HG02852 (cell line): ENCODE measurements at regions not wholly inside any gene's neighbourhood (a gene's known extent, or its start where the extent isn't known, plus 50 kb on each side); places are given as distances from the start of the nearest gene placed in this dataset.

Source experiments
- ATAC-seq: cut with Tn5 transposase; IDR thresholded peaks from one replicate; pipeline ENCODE4 v1.9.1; 2021; ENCODE audit warnings: mild to moderate bottlenecking, moderate library complexity; ENCODE audit not compliant: unreplicated experiment

GRCh38 chr2:150166313-150167051, 321.0 kb downstream of the RND3 start:
- no peak for ATAC-seq

GRCh38 chr2:150165988-150166312, 321.5 kb downstream of the RND3 start:
- no peak for ATAC-seq

- ATAC-seq: no peak
These were observed 322.0 kb downstream of the RND3 start for GRCh38 chr2:150165442-150165841.

GRCh38 chr2:150162241-150162942, 325.1 kb downstream of the RND3 start:
- ATAC-seq: no peak

GRCh38 chr2:150160058-150160457, 327.4 kb downstream of the RND3 start:
- no peak for ATAC-seq

GRCh38 chr2:150159300-150159699, 328.2 kb downstream of the RND3 start:
- ATAC-seq: no peak

- no peak for ATAC-seq
These were observed 330.6 kb downstream of the RND3 start for GRCh38 chr2:150156876-150157275.

GRCh38 chr2:150156415-150156814, 331.1 kb downstream of the RND3 start:
- ATAC-seq: no peak

GRCh38 chr2:150154308-150154797, 333.1 kb downstream of the RND3 start:
- no peak for ATAC-seq

- no peak for ATAC-seq
These were observed 333.7 kb downstream of the RND3 start for GRCh38 chr2:150153646-150154307.

GRCh38 chr2:150152230-150152629, 335.2 kb downstream of the RND3 start:
- ATAC-seq: no peak

- ATAC-seq: no peak
These were observed 337.3 kb downstream of the RND3 start for GRCh38 chr2:150150144-150150543.

GRCh38 chr2:150147889-150148683, 339.4 kb downstream of the RND3 start:
- ATAC-seq: no peak

- ATAC-seq: no peak
These were observed 340.6 kb downstream of the RND3 start for GRCh38 chr2:150146879-150147278.

GRCh38 chr2:150145299-150145692, 342.2 kb downstream of the RND3 start:
- ATAC-seq: no peak

GRCh38 chr2:150144546-150145298, 342.7 kb downstream of the RND3 start:
- ATAC-seq: no peak

GRCh38 chr2:150143087-150143536, 344.4 kb downstream of the RND3 start:
- no peak for ATAC-seq

GRCh38 chr2:150142561-150142960, 344.9 kb downstream of the RND3 start:
- ATAC-seq: no peak

- no peak for ATAC-seq
These were observed 346.1 kb downstream of the RND3 start for GRCh38 chr2:150141226-150142001.

GRCh38 chr2:150140777-150141176, 346.7 kb downstream of the RND3 start:
- ATAC-seq: no peak
